Endothelial cell of umbilical vein (primary cell): ENCODE measurements at regions not wholly inside any gene's neighbourhood (a gene's known extent, or its start where the extent isn't known, plus 50 kb on each side); places are given as distances from the start of the nearest gene placed in this dataset.

ENCODE experiments used
- BruUV-seq: library from RNA; stranded (reverse); fragments of 400-500 nt; replicated peaks from 2 replicates; lab custom pipeline; 2021; lab: Mats Ljungman, UMichigan
- CTCF ChIA-PET: fragments of 300-600, 350-600 bp; sonication (Branson Sonifier 250); formaldehyde crosslinking; loops from one replicate; lab custom pipeline; 2021; ENCODE audit warnings: antibody characterized with exemption, inconsistent platforms; lab: Charles Lee
- POLR2A ChIA-PET: fragments of 300-600, 350-600 bp; sonication (Branson Sonifier 250); formaldehyde crosslinking; loops from one replicate; lab custom pipeline; 2021; ENCODE audit warnings: antibody characterized with exemption, inconsistent platforms; lab: Charles Lee
- DNase-seq: peaks from one replicate; pipeline ENCODE4 v3.0.0-alpha.2; 2011; ENCODE audit warnings: low read depth, low spot score
- FAIRE-seq: peaks from 2 replicates; lab custom pipeline; 2011; peaks lifted over from hg19 to GRCh38; lab: Jason Lieb, UNC
- H2AFZ ChIP-seq: 2 replicates; pipeline ENCODE4 v1.6.0; 2012; ENCODE audit warnings: low read depth, low read length, control low read depth, inconsistent platforms
- H3K27ac ChIP-seq: 2 replicates; pipeline ENCODE4 v1.5.1; 2011; ENCODE audit warnings: low read depth, mild to moderate bottlenecking, control low read depth, low read length, moderate library complexity; ENCODE audit not compliant: insufficient read depth
- H3K27me3 ChIP-seq, 2 experiments: 2 replicates each; pipeline versions ENCODE4 v1.6.0 to v1.6.1; 2011; ENCODE audit warnings: low read length in 2 of 2, mixed read lengths in 1 of 2; ENCODE audit not compliant: control insufficient read depth in 2 of 2, insufficient read depth in 2 of 2
- H3K36me3 ChIP-seq, 2 experiments: 2 replicates in 1 of 2; 3 replicates in 1 of 2; pipeline ENCODE4 v1.5.1; 2011; ENCODE audit warnings: low read length in 2 of 2, mild to moderate bottlenecking in 1 of 2, moderate library complexity in 1 of 2; ENCODE audit not compliant: control insufficient read depth in 2 of 2, insufficient read depth in 2 of 2; ENCODE audit errors: extremely low read depth in 1 of 2
- H3K4me1 ChIP-seq: 3 replicates; pipeline ENCODE4 v1.5.1; 2011; ENCODE audit warnings: mild to moderate bottlenecking, low read length; ENCODE audit not compliant: control insufficient read depth, insufficient read depth; ENCODE audit errors: extremely low read depth
- H3K4me2 ChIP-seq: 2 replicates; pipeline ENCODE4 v1.6.1; 2011; ENCODE audit warnings: low read length, control low read depth, mixed read lengths; ENCODE audit not compliant: insufficient read depth
- H3K4me3 ChIP-seq, 3 experiments: fragments of 200-600 bp in 1 of 3; sonication (generic), shearing (Covaris generic) in 1 of 3; replicated peaks in 1 of 3; 2 replicates each; pipeline ENCODE4 v1.5.1; 2011 to 2016; ENCODE audit warnings: control low read depth in 3 of 3, low read length in 3 of 3, mild to moderate bottlenecking in 2 of 3, inconsistent platforms in 1 of 3, low read depth in 1 of 3, moderate library complexity in 1 of 3; ENCODE audit not compliant: insufficient read depth in 1 of 3
- H3K79me2 ChIP-seq: 2 replicates; pipeline ENCODE4 v1.6.0; 2012; ENCODE audit warnings: low read length, inconsistent platforms; ENCODE audit not compliant: control insufficient read depth, insufficient read depth
- H3K9ac ChIP-seq: replicated peaks from 2 replicates; pipeline ENCODE3; 2011; ENCODE audit warnings: low read length, control low read depth; ENCODE audit not compliant: insufficient read depth; ENCODE audit errors: extremely low read depth
- H3K9me1 ChIP-seq: replicated peaks from 3 replicates; pipeline ENCODE4 v1.6.0; 2011; ENCODE audit warnings: mild to moderate bottlenecking, low read length; ENCODE audit not compliant: control insufficient read depth, insufficient read depth; ENCODE audit errors: extremely low read depth
- H3K9me3 ChIP-seq: replicated peaks from 2 replicates; pipeline ENCODE4 v1.5.1; 2012; ENCODE audit warnings: low read length, inconsistent platforms; ENCODE audit not compliant: control insufficient read depth, insufficient read depth
- H4K20me1 ChIP-seq: replicated peaks from 2 replicates; pipeline ENCODE3; 2011; ENCODE audit warnings: mild to moderate bottlenecking, low read length; ENCODE audit not compliant: control insufficient read depth, insufficient read depth; ENCODE audit errors: extremely low read depth
- CTCF ChIP-seq, 2 donors: IDR thresholded peaks; 1 replicate in 1 of 2; 2 replicates in 1 of 2; pipeline ENCODE4 v1.5.1; 2011; ENCODE audit warnings: low read length in 2 of 2, mild to moderate bottlenecking in 2 of 2, moderate library complexity in 2 of 2, control low read depth in 1 of 2, inconsistent platforms in 1 of 2, low read depth in 1 of 2; ENCODE audit not compliant: insufficient read depth in 1 of 2; ENCODE audit errors: extremely low read depth in 1 of 2
- EZH2 ChIP-seq: IDR thresholded peaks from 2 replicates; pipeline ENCODE4 v1.6.1; 2012; ENCODE audit warnings: borderline replicate concordance, low read depth, mild to moderate bottlenecking, moderate library complexity, low read length, inconsistent platforms; ENCODE audit not compliant: severe bottlenecking
- FOS ChIP-seq: IDR thresholded peaks from 2 replicates; pipeline ENCODE4 v1.6.1; 2011; ENCODE audit warnings: mild to moderate bottlenecking, low read length, moderate library complexity, borderline replicate concordance; ENCODE audit not compliant: insufficient read depth
- GATA2 ChIP-seq: IDR thresholded peaks from 2 replicates; pipeline ENCODE4 v1.7.0; 2011; ENCODE audit warnings: low read depth, mild to moderate bottlenecking, moderate library complexity, mixed read lengths, low read length; ENCODE audit not compliant: insufficient read length, insufficient read depth
- JUN ChIP-seq: IDR thresholded peaks from 2 replicates; pipeline ENCODE4 v1.6.1; 2011; ENCODE audit warnings: borderline replicate concordance, low read depth; ENCODE audit not compliant: insufficient read length, insufficient read depth
- MYC ChIP-seq: IDR thresholded peaks from one replicate; pipeline ENCODE4 v1.6.1; 2011; ENCODE audit warnings: mild to moderate bottlenecking, low read depth, low read length
- POLR2AphosphoS5 ChIP-seq: IDR thresholded peaks from 2 replicates; pipeline ENCODE4 v1.6.1; 2012; ENCODE audit warnings: low read depth, mild to moderate bottlenecking, control low read depth, low read length, moderate library complexity; ENCODE audit not compliant: insufficient read depth
- dilution Hi-C: fragments of 300-500 bp; cut with MboI; formaldehyde crosslinking; loops from one replicate; pipeline ENCODE4 v1.15.0; 2019; ENCODE audit warnings: low sequenced_read_pairs; ENCODE audit not compliant: extremely low pct_ligation_motif_present
- intact Hi-C: fragments of 100-400 bp; cut with micrococcal nuclease; formaldehyde crosslinking; loops from one replicate; pipeline ENCODE4 v1.10.0; 2022

- TF ChIP-seq FOS, result no peak
- TF ChIP-seq POLR2AphosphoS5, result no peak
- TF ChIP-seq EZH2, result no peak
- TF ChIP-seq JUN, result no peak
- TF ChIP-seq GATA2, result no peak
- TF ChIP-seq CTCF (IDR thresholded peaks at IDR 0.05; ENCODE audit: extremely low read depth in 1 of 2, insufficient read depth in 1 of 2, low read depth in 1 of 2, low read length in 2 of 2), result no peak
- no peak for TF ChIP-seq MYC
- POLR2A ChIA-PET, result no interaction called here
- DNase-seq, result no peak
- no peak overlapping the region for H3K4me2 ChIP-seq
- no peak overlapping the region for H3K9ac ChIP-seq
- no peaks in the 10 kb centered on the region for H4K20me1 ChIP-seq
- CTCF ChIA-PET, result no interaction called here
- no peaks in the 10 kb centered on the region for H3K4me1 ChIP-seq
- BruUV-seq, result no TSS peak
- no peak overlapping the region for H2AFZ ChIP-seq
- intact Hi-C loops (no loop called here), dilution Hi-C loops (no loop called here)
- no peaks in the 10 kb centered on the region for H3K27me3 ChIP-seq
- no peaks in the 10 kb centered on the region for H3K9me1 ChIP-seq
- no peaks in the 10 kb centered on the region for H3K9me3 ChIP-seq
- no peaks in the 10 kb centered on the region for H3K79me2 ChIP-seq
- no peak overlapping the region for H3K27ac ChIP-seq
- FAIRE-seq, result no peak
- H3K4me3 ChIP-seq, result no peak overlapping the region
- H3K36me3 ChIP-seq, result no peaks in the 10 kb centered on the region
Observed at GRCh38 chr11:134734894-134735293, 322.9 kb upstream of the B3GAT1 start.
